ENCODE measurements at regions not wholly inside any gene's neighbourhood (a gene's known extent, or its start where the extent isn't known, plus 50 kb on each side); places are given as distances from the start of the nearest gene placed in this dataset.
"Not testable (repeated sequence)": the region's sequence is repeated elsewhere in the genome, so short reads cannot be mapped to it uniquely, and the experiment has no call there.

- DNase-seq (ENCODE audit: insufficient read length, low spot score) (no peak), FAIRE-seq (no peak)
- TF ChIP-seq POLR2A (IDR thresholded peaks at IDR 0.05; ENCODE audit: low read depth, low read length): no peak
These were observed 64.8 kb upstream of the SLC1A4 start for GRCh38 chr2:64924170-64924934.

GRCh38 chr2:64925930-64926722, 63.1 kb upstream of the SLC1A4 start:
- DNase-seq (ENCODE audit: insufficient read length, low spot score); FAIRE-seq: not testable (repeated sequence)

- no peak for DNase-seq (ENCODE audit: insufficient read length, low spot score)
- no peak for FAIRE-seq
- TF ChIP-seq POLR2A (IDR thresholded peaks at IDR 0.05; ENCODE audit: low read depth, low read length): no peak
These were observed 60.4 kb upstream of the SLC1A4 start for GRCh38 chr2:64928813-64929212.

- FAIRE-seq (no peak), DNase-seq (ENCODE audit: insufficient read length, low spot score) (no peak)
- TF ChIP-seq POLR2A (IDR thresholded peaks at IDR 0.05; ENCODE audit: low read depth, low read length): no peak
These were observed 59.9 kb upstream of the SLC1A4 start for GRCh38 chr2:64929333-64929732.

- TF ChIP-seq POLR2A (IDR thresholded peaks at IDR 0.05; ENCODE audit: low read depth, low read length): no peak
- FAIRE-seq: no peak
- no peak for DNase-seq (ENCODE audit: insufficient read length, low spot score)
These were observed 58.9 kb upstream of the SLC1A4 start for GRCh38 chr2:64930258-64930671.

- FAIRE-seq (no peak), DNase-seq (ENCODE audit: insufficient read length, low spot score) (no peak)
- TF ChIP-seq POLR2A (IDR thresholded peaks at IDR 0.05; ENCODE audit: low read depth, low read length): no peak
These were observed 57.7 kb upstream of the SLC1A4 start for GRCh38 chr2:64931246-64932115.

- no peak for DNase-seq (ENCODE audit: insufficient read length, low spot score)
- no peak for FAIRE-seq
- TF ChIP-seq POLR2A (IDR thresholded peaks at IDR 0.05; ENCODE audit: low read depth, low read length): no peak
These were observed 57.2 kb upstream of the SLC1A4 start for GRCh38 chr2:64932116-64932370.

GRCh38 chr2:64932371-64933216, 56.6 kb upstream of the SLC1A4 start:
- DNase-seq (ENCODE audit: insufficient read length, low spot score): no peak
- no peak for TF ChIP-seq POLR2A (IDR thresholded peaks at IDR 0.05; ENCODE audit: low read depth, low read length)
- no peak for FAIRE-seq

GRCh38 chr2:64934530-64934929, 54.7 kb upstream of the SLC1A4 start:
- FAIRE-seq: no peak
- no peak for TF ChIP-seq POLR2A (IDR thresholded peaks at IDR 0.05; ENCODE audit: low read depth, low read length)
- DNase-seq (ENCODE audit: insufficient read length, low spot score): no peak

- TF ChIP-seq POLR2A (IDR thresholded peaks at IDR 0.05; ENCODE audit: low read depth, low read length): no peak
- no peak for DNase-seq (ENCODE audit: insufficient read length, low spot score)
- FAIRE-seq: no peak
These were observed 52.4 kb upstream of the SLC1A4 start for GRCh38 chr2:64936809-64937208.

- FAIRE-seq; DNase-seq (ENCODE audit: insufficient read length, low spot score): not testable (repeated sequence)
These were observed 51.9 kb upstream of the SLC1A4 start for GRCh38 chr2:64937314-64937686.

- DNase-seq (ENCODE audit: insufficient read length, low spot score) (no peak), FAIRE-seq (no peak)
- no peak for TF ChIP-seq POLR2A (IDR thresholded peaks at IDR 0.05; ENCODE audit: low read depth, low read length)
These were observed 51.3 kb upstream of the SLC1A4 start for GRCh38 chr2:64937687-64938491.

Measured in H54 (cell line).